ENCODE measurements at regions not wholly inside any gene's neighbourhood (a gene's known extent, or its start where the extent isn't known, plus 50 kb on each side); places are given as distances from the start of the nearest gene placed in this dataset.

DNA sequence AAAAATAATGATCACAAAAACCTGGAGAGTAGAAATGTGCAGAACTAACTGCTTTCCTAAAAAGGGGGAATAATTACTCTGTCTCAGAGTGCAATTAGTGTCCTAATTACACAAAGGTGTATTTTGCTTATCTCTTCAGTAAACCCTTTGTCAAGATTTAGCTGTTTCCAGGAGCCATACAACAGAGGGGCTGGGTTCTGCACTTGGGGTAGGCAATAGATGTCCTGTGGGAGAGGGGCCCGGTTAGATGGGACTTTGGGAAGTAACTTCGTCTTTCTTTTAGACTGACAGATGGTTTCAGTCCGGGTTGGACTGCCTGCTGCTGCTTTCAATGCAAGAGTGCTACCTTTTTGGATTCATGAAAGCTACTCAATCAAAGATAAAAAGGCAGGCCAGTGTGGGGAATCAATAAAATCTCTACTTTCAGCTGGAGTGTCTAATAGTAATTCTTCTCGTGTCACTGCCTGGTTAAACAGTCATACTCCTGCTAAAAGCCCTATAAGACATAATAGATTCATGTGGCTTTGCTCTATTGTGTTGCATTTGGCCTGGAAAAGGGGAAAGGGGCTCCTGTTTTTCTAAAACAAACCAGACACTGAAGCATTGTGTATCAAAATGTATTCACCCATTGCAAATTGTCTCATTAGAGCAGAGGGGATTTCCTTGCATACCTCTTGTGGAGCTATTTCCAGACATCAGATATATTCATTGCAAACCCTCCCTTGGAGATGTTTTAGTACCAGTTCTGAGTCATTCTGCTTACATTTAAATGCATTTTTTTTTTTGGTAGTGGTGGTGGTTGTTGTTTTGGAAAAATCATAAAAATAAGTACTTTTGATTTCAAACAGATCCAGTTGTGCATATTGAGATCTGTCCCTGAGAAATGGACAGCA is 83.3 kb upstream of the PCDH8 start:
- no peak overlapping the region for H3K27ac ChIP-seq
- TF ChIP-seq, protein P1, sequence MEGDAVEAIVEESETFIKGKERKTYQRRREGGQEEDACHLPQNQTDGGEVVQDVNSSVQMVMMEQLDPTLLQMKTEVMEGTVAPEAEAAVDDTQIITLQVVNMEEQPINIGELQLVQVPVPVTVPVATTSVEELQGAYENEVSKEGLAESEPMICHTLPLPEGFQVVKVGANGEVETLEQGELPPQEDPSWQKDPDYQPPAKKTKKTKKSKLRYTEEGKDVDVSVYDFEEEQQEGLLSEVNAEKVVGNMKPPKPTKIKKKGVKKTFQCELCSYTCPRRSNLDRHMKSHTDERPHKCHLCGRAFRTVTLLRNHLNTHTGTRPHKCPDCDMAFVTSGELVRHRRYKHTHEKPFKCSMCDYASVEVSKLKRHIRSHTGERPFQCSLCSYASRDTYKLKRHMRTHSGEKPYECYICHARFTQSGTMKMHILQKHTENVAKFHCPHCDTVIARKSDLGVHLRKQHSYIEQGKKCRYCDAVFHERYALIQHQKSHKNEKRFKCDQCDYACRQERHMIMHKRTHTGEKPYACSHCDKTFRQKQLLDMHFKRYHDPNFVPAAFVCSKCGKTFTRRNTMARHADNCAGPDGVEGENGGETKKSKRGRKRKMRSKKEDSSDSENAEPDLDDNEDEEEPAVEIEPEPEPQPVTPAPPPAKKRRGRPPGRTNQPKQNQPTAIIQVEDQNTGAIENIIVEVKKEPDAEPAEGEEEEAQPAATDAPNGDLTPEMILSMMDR (conservative IDR thresholded peaks at IDR 0.05) = no peak

DNA sequence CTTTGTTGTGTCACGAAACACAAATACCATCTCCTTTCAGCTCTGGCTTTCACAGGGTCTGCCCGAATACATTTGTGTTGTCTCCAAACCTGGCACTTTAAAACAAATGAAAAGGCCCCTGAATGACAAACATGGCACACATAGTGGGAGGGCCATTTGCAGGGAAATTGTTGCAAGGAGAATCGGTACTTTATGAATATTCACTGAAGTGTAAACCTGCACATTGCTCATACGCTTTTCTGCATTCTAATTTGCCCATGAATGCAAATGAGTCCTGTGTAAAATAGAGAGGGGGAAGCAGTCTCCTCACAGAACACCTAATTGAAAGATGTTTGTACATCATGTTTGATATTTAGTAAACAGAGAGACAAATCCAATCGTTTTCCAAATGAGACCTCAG is 82.7 kb upstream of the PCDH8 start:
- TF ChIP-seq, protein P1 (conservative IDR thresholded peaks at IDR 0.05) = no peak
- no peak overlapping the region for H3K27ac ChIP-seq

DNA sequence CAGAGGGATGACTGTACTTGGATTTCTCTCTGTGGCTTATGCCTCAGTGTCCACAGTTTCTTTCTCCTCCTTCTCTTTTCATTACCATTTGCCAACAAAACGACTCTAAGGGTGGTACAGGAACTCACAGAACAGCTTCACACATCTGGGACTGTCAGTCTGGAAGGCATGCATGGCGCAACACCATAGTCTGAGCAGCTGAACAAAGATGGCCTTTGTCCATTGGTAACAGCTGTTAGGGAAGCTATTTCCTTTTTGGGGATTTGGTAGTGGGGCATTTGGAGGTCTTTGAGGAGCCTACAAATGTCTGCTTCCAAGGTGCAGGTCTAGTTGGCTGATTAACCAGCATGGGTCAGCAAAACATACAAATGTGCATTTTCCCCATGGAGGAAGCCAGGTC is 81.4 kb upstream of the PCDH8 start:
- no peak overlapping the region for H3K27ac ChIP-seq
- TF ChIP-seq, protein P1 (conservative IDR thresholded peaks at IDR 0.05) = no peak

DNA sequence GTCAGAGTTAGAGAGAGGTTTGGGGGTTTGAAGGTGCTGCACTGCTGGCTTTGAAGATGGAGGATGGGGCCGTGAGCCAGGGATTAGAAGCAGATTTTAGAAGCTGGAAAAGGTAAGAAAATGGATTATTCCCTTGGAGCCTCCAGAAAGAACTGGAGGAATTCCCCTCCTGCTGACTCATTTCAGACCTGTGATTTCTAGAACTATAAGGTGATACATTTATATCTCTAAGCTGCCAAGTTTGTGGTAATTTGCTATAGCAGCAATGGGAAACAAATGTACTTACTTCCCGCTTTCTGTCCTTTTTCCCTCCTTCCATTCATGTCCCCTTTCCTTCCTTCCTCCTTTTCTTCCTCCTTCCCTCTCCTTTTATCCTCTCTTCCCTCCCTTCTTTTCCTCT is 78.5 kb upstream of the PCDH8 start:
- TF ChIP-seq, protein P1 (conservative IDR thresholded peaks at IDR 0.05) = no peak
- no peak overlapping the region for H3K27ac ChIP-seq

DNA sequence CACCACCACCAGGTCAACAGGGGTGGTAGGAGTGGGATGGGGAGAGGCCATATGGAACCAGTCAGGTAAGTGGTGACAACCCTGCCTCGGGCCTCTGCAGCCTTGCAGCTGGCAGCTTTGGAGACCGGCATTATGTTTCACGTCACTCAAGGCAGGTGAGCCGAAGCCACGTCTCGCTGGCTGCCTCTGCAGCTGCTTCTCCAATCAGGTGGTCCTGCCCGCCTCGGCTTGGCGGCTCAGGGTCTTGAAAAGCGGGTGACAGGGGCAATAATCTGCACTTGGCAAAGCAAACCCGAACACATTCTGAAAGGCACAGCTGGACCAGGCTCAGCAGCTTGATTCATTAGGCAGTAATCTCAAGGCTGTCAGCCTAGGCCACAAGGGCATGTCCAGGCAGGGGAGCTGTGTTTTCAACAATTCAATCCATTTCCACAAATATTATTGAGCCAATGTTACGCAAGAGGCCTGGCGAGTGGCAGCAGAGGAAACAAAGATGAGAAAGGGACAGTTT is 77.4 kb upstream of the PCDH8 start:
- TF ChIP-seq, protein P1 (conservative IDR thresholded peaks at IDR 0.05) = no peak
- no peak overlapping the region for H3K27ac ChIP-seq

DNA sequence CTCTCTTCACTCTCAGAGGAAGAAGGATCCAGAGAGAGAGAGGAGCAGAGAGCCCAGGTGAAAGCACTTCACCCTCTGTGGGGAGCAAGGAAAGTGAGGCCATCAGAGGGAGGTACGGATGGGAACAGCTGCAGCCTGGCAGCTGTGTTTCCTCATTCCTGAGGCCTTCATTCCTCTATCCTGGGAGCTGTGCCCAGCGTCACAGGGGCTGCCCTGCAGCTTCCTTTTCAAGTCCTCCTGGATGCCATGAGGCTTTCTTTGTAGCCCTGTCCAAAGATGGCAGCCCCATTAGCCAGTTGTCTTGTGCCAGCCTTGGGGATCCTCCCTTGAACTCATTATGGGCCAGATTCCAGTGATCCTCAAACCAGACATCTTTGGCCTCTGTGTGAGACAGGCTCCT is 76.8 kb upstream of the PCDH8 start:
- H3K27ac ChIP-seq = no peak overlapping the region
- TF ChIP-seq, protein P1 (conservative IDR thresholded peaks at IDR 0.05) = no peak

DNA sequence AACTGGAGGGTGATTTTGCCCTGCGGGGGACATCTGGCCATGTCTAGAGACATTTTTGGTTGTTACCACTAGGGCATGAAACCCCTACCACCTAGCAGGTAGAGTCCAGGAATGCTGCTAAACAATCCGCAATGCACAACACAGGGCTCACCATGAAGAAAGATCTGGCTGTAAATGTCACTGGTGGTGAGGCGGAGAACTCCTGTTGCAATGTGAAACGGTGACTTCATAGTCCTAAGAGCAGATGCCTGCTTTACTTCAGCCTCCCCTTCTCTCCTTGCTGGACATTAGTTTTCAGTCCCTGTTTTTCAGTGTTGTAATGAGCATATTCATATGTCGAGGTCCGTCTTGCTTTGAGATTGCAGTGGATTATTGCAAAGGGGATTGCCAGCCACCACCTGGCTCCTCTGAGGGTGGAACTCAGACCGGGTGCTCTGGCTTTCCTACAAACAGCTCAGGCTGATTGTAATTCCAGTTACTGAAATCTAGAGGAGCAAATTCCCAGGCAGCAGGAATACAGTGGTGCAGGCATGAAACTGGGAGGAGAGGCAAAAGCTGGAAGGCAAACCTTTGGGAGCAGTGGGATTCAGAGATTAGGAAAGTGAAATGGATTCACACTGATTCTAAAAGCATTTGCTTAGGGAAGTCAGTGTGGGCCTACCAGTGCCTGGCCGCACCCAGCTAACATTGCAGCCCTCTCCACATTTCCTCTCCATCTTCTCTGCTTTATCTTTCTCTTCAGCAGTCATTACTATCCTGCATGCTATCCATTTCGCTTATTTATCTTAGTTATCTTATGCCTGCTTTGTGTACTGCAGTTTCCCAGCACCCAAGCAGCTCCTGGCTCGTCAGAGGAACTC is 76.1 kb upstream of the PCDH8 start:
- no peak overlapping the region for H3K27ac ChIP-seq
- TF ChIP-seq, protein P1 (conservative IDR thresholded peaks at IDR 0.05) = no peak

Data from VCaP (cell line).